ENCODE measurements at regions not wholly inside any gene's neighbourhood (a gene's known extent, or its start where the extent isn't known, plus 50 kb on each side); places are given as distances from the start of the nearest gene placed in this dataset.

DNA sequence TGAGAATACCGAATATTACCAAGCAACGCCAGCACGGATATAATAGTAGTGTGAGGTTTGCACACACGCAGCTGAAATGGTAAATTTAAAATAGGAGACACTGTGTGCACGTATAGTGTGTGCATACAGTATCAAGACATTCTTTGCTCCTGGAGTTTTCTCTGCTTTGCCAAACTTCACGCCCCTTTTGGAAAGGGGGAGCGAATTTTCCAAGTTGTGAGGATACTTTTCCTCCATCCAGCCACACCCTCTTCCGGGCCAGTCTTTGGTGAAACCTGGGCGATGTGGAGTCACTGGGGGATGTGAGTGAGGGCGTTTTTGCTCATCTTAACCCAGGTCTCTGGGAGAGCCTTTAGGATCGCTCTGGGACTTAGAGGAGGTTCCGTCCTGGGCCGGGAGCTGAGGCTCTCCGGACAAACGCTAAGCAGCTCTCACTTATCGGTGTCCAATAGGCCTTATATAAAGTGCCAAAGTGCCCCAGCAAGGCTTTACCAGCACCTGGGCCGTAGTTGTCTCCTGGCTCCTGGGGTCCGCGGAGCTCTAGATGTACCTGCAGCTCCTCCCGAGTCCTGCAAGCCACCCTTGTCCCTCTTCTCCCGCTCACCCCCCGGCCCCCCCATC, 160.0 kb upstream of the MKI67 start:
- Histone ChIP-seq H3K36me3 (ENCODE audit: control insufficient read depth in 2 of 2, extremely low read depth in 1 of 2, insufficient read depth in 2 of 2, low read length in 2 of 2) (no peaks in the 10 kb centered on the region), H3K9me3 (replicated peaks; ENCODE audit: control insufficient read depth, insufficient read depth, low read length) (no peaks in the 10 kb centered on the region)

DNA sequence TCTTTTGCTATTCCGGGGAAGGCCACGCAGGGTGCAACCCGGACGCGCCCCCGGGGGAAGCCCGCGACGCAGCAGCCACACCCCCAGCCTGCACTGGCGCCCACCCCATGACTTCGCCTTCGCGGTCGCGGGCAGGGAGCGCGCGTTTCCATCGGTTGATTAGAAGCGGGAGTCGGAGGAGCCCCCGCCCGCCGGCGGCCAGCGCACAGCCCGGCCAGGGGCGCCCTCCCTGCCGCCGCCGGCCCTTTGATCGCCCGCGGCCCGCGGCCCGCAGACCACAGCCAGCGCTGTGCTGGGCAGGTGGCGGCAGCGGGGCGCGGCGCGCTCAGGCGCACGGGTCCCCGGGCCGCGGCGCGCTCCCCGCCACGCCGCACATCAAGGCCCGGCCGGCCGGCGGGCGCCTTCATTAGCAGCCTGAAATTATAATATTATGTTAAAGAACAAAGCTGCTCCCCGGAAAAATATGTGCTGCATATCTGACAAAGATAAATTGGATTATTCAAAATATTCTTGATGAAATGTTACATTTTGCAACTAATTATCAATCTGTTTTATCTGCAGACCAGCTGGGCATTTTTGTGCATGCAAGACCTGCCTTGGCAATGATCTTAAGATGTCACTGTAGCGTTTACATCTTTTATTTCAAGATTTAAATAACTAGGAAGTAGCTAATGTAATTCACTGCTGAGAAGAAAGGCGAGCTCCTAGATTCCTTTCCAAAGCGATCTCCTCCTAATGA, 160.7 kb upstream of the MKI67 start:
- ChIA-PET POLR2A (no interaction called here), CTCF (no interaction called here)
- Histone ChIP-seq H3K27ac (ENCODE audit: insufficient read depth, low read depth, low read length) (no peak overlapping the region), H3K79me2 (ENCODE audit: control insufficient read depth, insufficient read depth, low read length) (no peaks in the 10 kb centered on the region), H3K4me1 (ENCODE audit: control insufficient read depth, extremely low read depth, insufficient read depth, low read length) (no peaks in the 10 kb centered on the region), H3K27me3 (ENCODE audit: control insufficient read depth in 2 of 2, insufficient read depth in 2 of 2, low read length in 2 of 2) (peaks cover 2 to 14% of the 10 kb centered on the region in 2 experiments), H3K9ac (replicated peaks; ENCODE audit: extremely low read depth, insufficient read depth, low read length) (no peak overlapping the region), H3K9me1 (replicated peaks; ENCODE audit: control insufficient read depth, extremely low read depth, insufficient read depth, low read length) (no peaks in the 10 kb centered on the region), H2AFZ (ENCODE audit: low read depth, low read length) (no peak overlapping the region), H3K36me3 (ENCODE audit: control insufficient read depth in 2 of 2, extremely low read depth in 1 of 2, insufficient read depth in 2 of 2, low read length in 2 of 2) (no peaks in the 10 kb centered on the region), H3K9me3 (replicated peaks; ENCODE audit: control insufficient read depth, insufficient read depth, low read length) (no peaks in the 10 kb centered on the region), H3K4me2 (ENCODE audit: insufficient read depth, low read length) (no peak overlapping the region), H4K20me1 (replicated peaks; ENCODE audit: control insufficient read depth, extremely low read depth, insufficient read depth, low read length) (no peaks in the 10 kb centered on the region), H3K4me3 (replicated peaks in 1 of 3; ENCODE audit: insufficient read depth in 1 of 3, low read depth in 1 of 3, low read length in 3 of 3) (no peak overlapping the region)
- BruUV-seq (replicated peaks), result no TSS peak
- FAIRE-seq, result no peak
- intact Hi-C loops (cut with micrococcal nuclease), result no loop called here
- dilution Hi-C loops (cut with MboI; ENCODE audit: extremely low pct_ligation_motif_present, low sequenced_read_pairs), result no loop called here
- DNase-seq (ENCODE audit: low read depth, low spot score), result no peak
- TF ChIP-seq FOS (IDR thresholded peaks at IDR 0.05; ENCODE audit: borderline replicate concordance, insufficient read depth, low read length) (no peak), GATA2 (IDR thresholded peaks at IDR 0.05; ENCODE audit: insufficient read depth, insufficient read length, low read depth, low read length) (no peak), POLR2AphosphoS5 (IDR thresholded peaks at IDR 0.05; ENCODE audit: insufficient read depth, low read depth, low read length) (no peak), POLR2A (IDR thresholded peaks at IDR 0.05; ENCODE audit: low read depth, low read length) (no peak), MYC (IDR thresholded peaks at IDR 0.05; ENCODE audit: low read depth, low read length) (no peak)
- TF ChIP-seq, protein P1, sequence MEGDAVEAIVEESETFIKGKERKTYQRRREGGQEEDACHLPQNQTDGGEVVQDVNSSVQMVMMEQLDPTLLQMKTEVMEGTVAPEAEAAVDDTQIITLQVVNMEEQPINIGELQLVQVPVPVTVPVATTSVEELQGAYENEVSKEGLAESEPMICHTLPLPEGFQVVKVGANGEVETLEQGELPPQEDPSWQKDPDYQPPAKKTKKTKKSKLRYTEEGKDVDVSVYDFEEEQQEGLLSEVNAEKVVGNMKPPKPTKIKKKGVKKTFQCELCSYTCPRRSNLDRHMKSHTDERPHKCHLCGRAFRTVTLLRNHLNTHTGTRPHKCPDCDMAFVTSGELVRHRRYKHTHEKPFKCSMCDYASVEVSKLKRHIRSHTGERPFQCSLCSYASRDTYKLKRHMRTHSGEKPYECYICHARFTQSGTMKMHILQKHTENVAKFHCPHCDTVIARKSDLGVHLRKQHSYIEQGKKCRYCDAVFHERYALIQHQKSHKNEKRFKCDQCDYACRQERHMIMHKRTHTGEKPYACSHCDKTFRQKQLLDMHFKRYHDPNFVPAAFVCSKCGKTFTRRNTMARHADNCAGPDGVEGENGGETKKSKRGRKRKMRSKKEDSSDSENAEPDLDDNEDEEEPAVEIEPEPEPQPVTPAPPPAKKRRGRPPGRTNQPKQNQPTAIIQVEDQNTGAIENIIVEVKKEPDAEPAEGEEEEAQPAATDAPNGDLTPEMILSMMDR (IDR thresholded peaks at IDR 0.05; ENCODE audit: extremely low read depth in 1 of 2, insufficient read depth in 1 of 2, low read depth in 1 of 2, low read length in 2 of 2), result no peak

More for the DNA sequence above, 160.0 kb upstream of the MKI67 start:
- no peak overlapping the region for H3K27ac ChIP-seq (ENCODE audit: insufficient read depth, low read depth, low read length)
- no peaks in the 10 kb centered on the region for H3K4me1 ChIP-seq (ENCODE audit: control insufficient read depth, extremely low read depth, insufficient read depth, low read length)
- ChIA-PET POLR2A (no interaction called here), CTCF (no interaction called here)
- no peak overlapping the region for H3K4me3 ChIP-seq (replicated peaks in 1 of 3; ENCODE audit: insufficient read depth in 1 of 3, low read depth in 1 of 3, low read length in 3 of 3)
- TF ChIP-seq POLR2A (IDR thresholded peaks at IDR 0.05; ENCODE audit: low read depth, low read length), result no peak
- no peak for TF ChIP-seq POLR2AphosphoS5 (IDR thresholded peaks at IDR 0.05; ENCODE audit: insufficient read depth, low read depth, low read length)
- TF ChIP-seq MYC (IDR thresholded peaks at IDR 0.05; ENCODE audit: low read depth, low read length), result no peak
- no peaks in the 10 kb centered on the region for H4K20me1 ChIP-seq (replicated peaks; ENCODE audit: control insufficient read depth, extremely low read depth, insufficient read depth, low read length)
- no peaks in the 10 kb centered on the region for H3K9me1 ChIP-seq (replicated peaks; ENCODE audit: control insufficient read depth, extremely low read depth, insufficient read depth, low read length)
- peaks cover 2 to 14% of the 10 kb centered on the region in 2 experiments for H3K27me3 ChIP-seq (ENCODE audit: control insufficient read depth in 2 of 2, insufficient read depth in 2 of 2, low read length in 2 of 2)
- BruUV-seq (replicated peaks), result no TSS peak
- dilution Hi-C loops (cut with MboI; ENCODE audit: extremely low pct_ligation_motif_present, low sequenced_read_pairs) (no loop called here), intact Hi-C loops (cut with micrococcal nuclease) (no loop called here)
- H3K4me2 ChIP-seq (ENCODE audit: insufficient read depth, low read length), result no peak overlapping the region
- no peak for FAIRE-seq
- no peak for DNase-seq (ENCODE audit: low read depth, low spot score)
- no peaks in the 10 kb centered on the region for H3K79me2 ChIP-seq (ENCODE audit: control insufficient read depth, insufficient read depth, low read length)
- no peak overlapping the region for H2AFZ ChIP-seq (ENCODE audit: low read depth, low read length)
- H3K9ac ChIP-seq (replicated peaks; ENCODE audit: extremely low read depth, insufficient read depth, low read length), result no peak overlapping the region
